WTC11 (cell line): ENCODE measurements at regions not wholly inside any gene's neighbourhood (a gene's known extent, or its start where the extent isn't known, plus 50 kb on each side); places are given as distances from the start of the nearest gene placed in this dataset.

ENCODE experiments used
- ATAC-seq: fragments of 200-7000 bp; cut with Tn5 transposase; 2 replicates; pipeline ENCODE4 v1.10.0; 2021; ENCODE audit warnings: mild to moderate bottlenecking, moderate library complexity
- CTCF ChIA-PET: fragments of 300-600 bp; sonication (Branson Sonifier 250); formaldehyde crosslinking; loops from one replicate; lab custom pipeline; 2021; ENCODE audit warnings: antibody characterized with exemption; lab: Charles Lee
- POLR2A ChIA-PET: fragments of 350-600 bp; sonication (Branson Sonifier 250); formaldehyde crosslinking; loops from one replicate; lab custom pipeline; 2021; ENCODE audit warnings: antibody characterized with exemption; lab: Charles Lee
- DNase-seq: peaks from one replicate; pipeline ENCODE4 v3.0.0; 2021; ENCODE audit warnings: low spot score
- H3K27ac Mint-ChIP-seq: 2 replicates; pipeline ENCODE4 v1.8.0; 2021; ENCODE audit warnings: mixed read lengths
- H3K27me3 Mint-ChIP-seq: 2 replicates; pipeline ENCODE4 v1.8.0; 2021; ENCODE audit warnings: low read depth, mild to moderate bottlenecking, moderate library complexity, mixed read lengths
- H3K36me3 Mint-ChIP-seq: 2 replicates; pipeline ENCODE4 v1.8.0; 2021; ENCODE audit warnings: mixed read lengths
- H3K4me1 Mint-ChIP-seq: 2 replicates; pipeline ENCODE4 v1.8.0; 2022; ENCODE audit warnings: mixed read lengths
- H3K4me3 Mint-ChIP-seq: 2 replicates; pipeline ENCODE4 v1.8.0; 2021; ENCODE audit warnings: mild to moderate bottlenecking, moderate library complexity, mixed read lengths
- H3K9me3 Mint-ChIP-seq: 2 replicates; pipeline ENCODE4 v1.8.0; 2021; ENCODE audit warnings: mixed read lengths
- CBFB ChIP-seq: sonication (generic); formaldehyde crosslinking; IDR thresholded peaks from 2 replicates; pipeline ENCODE4 v1.8.1; 2022; ENCODE audit warnings: mild to moderate bottlenecking, low read depth, missing genetic modification reagents
- ESRRA ChIP-seq: sonication (generic); formaldehyde crosslinking; IDR thresholded peaks from 2 replicates; pipeline ENCODE4 v1.8.1; 2022; ENCODE audit warnings: mild to moderate bottlenecking, missing genetic modification reagents, borderline replicate concordance
- FOXK1 ChIP-seq: sonication (generic); formaldehyde crosslinking; IDR thresholded peaks from 2 replicates; pipeline ENCODE4 v1.8.0; 2022; ENCODE audit warnings: mild to moderate bottlenecking, moderate library complexity, missing genetic modification reagents
- JAZF1 ChIP-seq: fragments of 250-450 bp; sonication (Bioruptor Pico); IDR thresholded peaks from 2 replicates; pipeline ENCODE4 v1.9.0; 2021; ENCODE audit warnings: moderate library complexity, mild to moderate bottlenecking, inconsistent platforms
- JUN ChIP-seq: sonication (generic); formaldehyde crosslinking; IDR thresholded peaks from 2 replicates; pipeline ENCODE4 v1.8.0; 2023; ENCODE audit warnings: mild to moderate bottlenecking, missing genetic modification reagents
- MXD4 ChIP-seq: fragments of 250-450 bp; sonication (Bioruptor Pico); IDR thresholded peaks from 2 replicates; pipeline ENCODE4 v1.8.0; 2021; ENCODE audit warnings: mild to moderate bottlenecking, moderate library complexity, borderline replicate concordance
- RELA ChIP-seq: sonication (generic); formaldehyde crosslinking; IDR thresholded peaks from 2 replicates; pipeline ENCODE4 v1.8.1; 2022; ENCODE audit warnings: missing genetic modification reagents, mild to moderate bottlenecking, borderline replicate concordance
- SMAD3 ChIP-seq: sonication (generic); formaldehyde crosslinking; IDR thresholded peaks from 2 replicates; pipeline ENCODE4 v1.8.0; 2022; ENCODE audit warnings: missing genetic modification reagents, mild to moderate bottlenecking, borderline replicate concordance
- SMAD4 ChIP-seq: sonication (generic); formaldehyde crosslinking; IDR thresholded peaks from 2 replicates; pipeline ENCODE4 v1.8.0; 2022; ENCODE audit warnings: mild to moderate bottlenecking, missing genetic modification reagents
- SOX15 ChIP-seq: fragments of 250-450 bp; sonication (Bioruptor Pico); IDR thresholded peaks from 2 replicates; pipeline ENCODE4 v1.9.0; 2021; ENCODE audit warnings: mild to moderate bottlenecking
- ZNF121 ChIP-seq: sonication (generic); formaldehyde crosslinking; IDR thresholded peaks from 2 replicates; pipeline ENCODE4 v1.8.0; 2023; ENCODE audit warnings: missing genetic modification reagents
- ZNF232 ChIP-seq: sonication (generic); formaldehyde crosslinking; IDR thresholded peaks from 2 replicates; pipeline ENCODE4 v1.8.0; 2022; ENCODE audit warnings: mild to moderate bottlenecking, missing genetic modification reagents
- ZNF423 ChIP-seq: fragments of 250-450 bp; sonication (Bioruptor Pico); IDR thresholded peaks from 2 replicates; pipeline ENCODE4 v2.1.2; 2022; ENCODE audit warnings: mild to moderate bottlenecking, moderate library complexity
- TF ChIP-seq, protein P1 (sequence below): sonication (generic); formaldehyde crosslinking; IDR thresholded peaks from 2 replicates; pipeline ENCODE4 v1.8.0; 2023; ENCODE audit warnings: missing genetic modification reagents
- TF ChIP-seq, protein P2 (sequence below): sonication (generic); formaldehyde crosslinking; IDR thresholded peaks from 2 replicates; pipeline ENCODE4 v1.8.0; 2022; ENCODE audit warnings: mild to moderate bottlenecking, missing genetic modification reagents
- TF ChIP-seq, protein P3 (sequence below): sonication (generic); formaldehyde crosslinking; IDR thresholded peaks from 2 replicates; pipeline ENCODE4 v1.8.0; 2022; ENCODE audit warnings: missing genetic modification reagents
- TF ChIP-seq, protein P4 (sequence below): fragments of 250-450 bp; sonication (Bioruptor Pico); IDR thresholded peaks from 2 replicates; pipeline ENCODE4 v1.9.0; 2021; ENCODE audit warnings: moderate library complexity, mild to moderate bottlenecking, inconsistent platforms, borderline replicate concordance
- TF ChIP-seq, protein P5 (sequence below): sonication (generic); formaldehyde crosslinking; IDR thresholded peaks from 2 replicates; pipeline ENCODE4 v1.8.1; 2022; ENCODE audit warnings: low read depth, mild to moderate bottlenecking, moderate library complexity, missing genetic modification reagents, borderline replicate concordance

DNA sequence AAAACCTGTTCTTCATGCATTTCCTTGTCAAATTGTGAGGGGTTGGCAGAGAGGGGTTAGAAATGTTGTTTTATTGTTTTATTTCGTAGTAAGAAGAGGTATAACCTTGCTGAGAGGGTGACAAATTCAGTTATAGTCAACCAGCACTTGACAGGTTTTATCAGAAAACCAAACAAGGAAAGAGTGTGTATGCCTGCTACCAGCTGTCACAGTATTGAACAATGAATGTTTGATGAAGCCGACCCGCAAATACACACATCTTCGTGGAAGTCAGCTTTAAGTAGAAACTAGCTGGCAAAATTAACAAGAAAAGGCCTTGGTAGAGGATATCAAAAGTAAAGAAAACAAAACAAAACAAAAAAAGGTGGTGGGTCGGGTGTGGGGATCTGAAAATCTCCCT lies 214.6 kb upstream of the TLE4 start (continued):
- TF ChIP-seq, protein P1, sequence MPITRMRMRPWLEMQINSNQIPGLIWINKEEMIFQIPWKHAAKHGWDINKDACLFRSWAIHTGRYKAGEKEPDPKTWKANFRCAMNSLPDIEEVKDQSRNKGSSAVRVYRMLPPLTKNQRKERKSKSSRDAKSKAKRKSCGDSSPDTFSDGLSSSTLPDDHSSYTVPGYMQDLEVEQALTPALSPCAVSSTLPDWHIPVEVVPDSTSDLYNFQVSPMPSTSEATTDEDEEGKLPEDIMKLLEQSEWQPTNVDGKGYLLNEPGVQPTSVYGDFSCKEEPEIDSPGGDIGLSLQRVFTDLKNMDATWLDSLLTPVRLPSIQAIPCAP (CRISPR knock-in tag) = no peak

DNA sequence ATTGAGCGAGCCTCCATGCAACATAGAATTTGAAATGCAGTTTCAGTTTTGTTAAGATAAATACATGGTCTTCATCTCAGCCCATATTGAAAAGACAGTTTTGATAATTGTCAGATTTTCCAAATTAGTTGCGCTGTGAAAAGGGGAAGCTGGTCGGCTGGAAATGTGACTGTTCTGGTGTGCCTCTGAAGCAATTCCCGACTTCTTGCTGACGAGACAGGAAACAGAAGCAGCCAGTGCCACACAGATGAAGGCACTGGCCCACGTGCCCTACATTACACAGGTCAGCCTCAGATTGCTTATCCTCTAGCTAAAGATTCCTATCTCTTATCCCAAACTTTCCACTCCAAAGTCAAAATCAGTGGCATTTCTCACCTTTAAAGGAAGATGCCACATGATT lies 214.1 kb upstream of the TLE4 start:
- H3K27ac Mint-ChIP-seq = no peak overlapping the region
- no peaks in the 10 kb centered on the region for H3K36me3 Mint-ChIP-seq
- ATAC-seq = no peak
- no peaks in the 10 kb centered on the region for H3K9me3 Mint-ChIP-seq
- DNase-seq = no peak
- peaks cover 61% of the 10 kb centered on the region for H3K27me3 Mint-ChIP-seq
- POLR2A ChIA-PET = no interaction called here
- H3K4me3 Mint-ChIP-seq = no peak overlapping the region
- TF ChIP-seq, protein P2, sequence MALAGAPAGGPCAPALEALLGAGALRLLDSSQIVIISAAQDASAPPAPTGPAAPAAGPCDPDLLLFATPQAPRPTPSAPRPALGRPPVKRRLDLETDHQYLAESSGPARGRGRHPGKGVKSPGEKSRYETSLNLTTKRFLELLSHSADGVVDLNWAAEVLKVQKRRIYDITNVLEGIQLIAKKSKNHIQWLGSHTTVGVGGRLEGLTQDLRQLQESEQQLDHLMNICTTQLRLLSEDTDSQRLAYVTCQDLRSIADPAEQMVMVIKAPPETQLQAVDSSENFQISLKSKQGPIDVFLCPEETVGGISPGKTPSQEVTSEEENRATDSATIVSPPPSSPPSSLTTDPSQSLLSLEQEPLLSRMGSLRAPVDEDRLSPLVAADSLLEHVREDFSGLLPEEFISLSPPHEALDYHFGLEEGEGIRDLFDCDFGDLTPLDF (CRISPR knock-in tag) = no peak
- TF ChIP-seq RELA (no peak), MXD4 (no peak), JAZF1 (no peak), ZNF423 (no peak), JUN (CRISPR knock-in tag) (no peak), CBFB (CRISPR knock-in tag) (no peak), ESRRA (CRISPR knock-in tag) (no peak), SMAD3 (CRISPR knock-in tag) (no peak), FOXK1 (CRISPR knock-in tag) (no peak), ZNF232 (no peak), SMAD4 (no peak)
- TF ChIP-seq, protein P3, sequence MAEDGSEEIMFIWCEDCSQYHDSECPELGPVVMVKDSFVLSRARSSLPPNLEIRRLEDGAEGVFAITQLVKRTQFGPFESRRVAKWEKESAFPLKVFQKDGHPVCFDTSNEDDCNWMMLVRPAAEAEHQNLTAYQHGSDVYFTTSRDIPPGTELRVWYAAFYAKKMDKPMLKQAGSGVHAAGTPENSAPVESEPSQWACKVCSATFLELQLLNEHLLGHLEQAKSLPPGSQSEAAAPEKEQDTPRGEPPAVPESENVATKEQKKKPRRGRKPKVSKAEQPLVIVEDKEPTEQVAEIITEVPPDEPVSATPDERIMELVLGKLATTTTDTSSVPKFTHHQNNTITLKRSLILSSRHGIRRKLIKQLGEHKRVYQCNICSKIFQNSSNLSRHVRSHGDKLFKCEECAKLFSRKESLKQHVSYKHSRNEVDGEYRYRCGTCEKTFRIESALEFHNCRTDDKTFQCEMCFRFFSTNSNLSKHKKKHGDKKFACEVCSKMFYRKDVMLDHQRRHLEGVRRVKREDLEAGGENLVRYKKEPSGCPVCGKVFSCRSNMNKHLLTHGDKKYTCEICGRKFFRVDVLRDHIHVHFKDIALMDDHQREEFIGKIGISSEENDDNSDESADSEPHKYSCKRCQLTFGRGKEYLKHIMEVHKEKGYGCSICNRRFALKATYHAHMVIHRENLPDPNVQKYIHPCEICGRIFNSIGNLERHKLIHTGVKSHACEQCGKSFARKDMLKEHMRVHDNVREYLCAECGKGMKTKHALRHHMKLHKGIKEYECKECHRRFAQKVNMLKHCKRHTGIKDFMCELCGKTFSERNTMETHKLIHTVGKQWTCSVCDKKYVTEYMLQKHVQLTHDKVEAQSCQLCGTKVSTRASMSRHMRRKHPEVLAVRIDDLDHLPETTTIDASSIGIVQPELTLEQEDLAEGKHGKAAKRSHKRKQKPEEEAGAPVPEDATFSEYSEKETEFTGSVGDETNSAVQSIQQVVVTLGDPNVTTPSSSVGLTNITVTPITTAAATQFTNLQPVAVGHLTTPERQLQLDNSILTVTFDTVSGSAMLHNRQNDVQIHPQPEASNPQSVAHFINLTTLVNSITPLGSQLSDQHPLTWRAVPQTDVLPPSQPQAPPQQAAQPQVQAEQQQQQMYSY = no peak
- TF ChIP-seq, protein P4, sequence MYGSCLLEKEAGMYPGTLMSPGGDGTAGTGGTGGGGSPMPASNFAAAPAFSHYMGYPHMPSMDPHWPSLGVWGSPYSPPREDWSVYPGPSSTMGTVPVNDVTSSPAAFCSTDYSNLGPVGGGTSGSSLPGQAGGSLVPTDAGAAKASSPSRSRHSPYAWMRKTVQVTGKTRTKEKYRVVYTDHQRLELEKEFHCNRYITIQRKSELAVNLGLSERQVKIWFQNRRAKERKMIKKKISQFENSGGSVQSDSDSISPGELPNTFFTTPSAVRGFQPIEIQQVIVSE (CRISPR knock-in tag) = no peak
- TF ChIP-seq, protein P5, sequence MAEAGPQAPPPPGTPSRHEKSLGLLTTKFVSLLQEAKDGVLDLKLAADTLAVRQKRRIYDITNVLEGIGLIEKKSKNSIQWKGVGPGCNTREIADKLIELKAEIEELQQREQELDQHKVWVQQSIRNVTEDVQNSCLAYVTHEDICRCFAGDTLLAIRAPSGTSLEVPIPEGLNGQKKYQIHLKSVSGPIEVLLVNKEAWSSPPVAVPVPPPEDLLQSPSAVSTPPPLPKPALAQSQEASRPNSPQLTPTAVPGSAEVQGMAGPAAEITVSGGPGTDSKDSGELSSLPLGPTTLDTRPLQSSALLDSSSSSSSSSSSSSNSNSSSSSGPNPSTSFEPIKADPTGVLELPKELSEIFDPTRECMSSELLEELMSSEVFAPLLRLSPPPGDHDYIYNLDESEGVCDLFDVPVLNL = no peak
- CTCF ChIA-PET = no interaction called here
- H3K4me1 Mint-ChIP-seq = peaks cover 41% of the 10 kb centered on the region

DNA sequence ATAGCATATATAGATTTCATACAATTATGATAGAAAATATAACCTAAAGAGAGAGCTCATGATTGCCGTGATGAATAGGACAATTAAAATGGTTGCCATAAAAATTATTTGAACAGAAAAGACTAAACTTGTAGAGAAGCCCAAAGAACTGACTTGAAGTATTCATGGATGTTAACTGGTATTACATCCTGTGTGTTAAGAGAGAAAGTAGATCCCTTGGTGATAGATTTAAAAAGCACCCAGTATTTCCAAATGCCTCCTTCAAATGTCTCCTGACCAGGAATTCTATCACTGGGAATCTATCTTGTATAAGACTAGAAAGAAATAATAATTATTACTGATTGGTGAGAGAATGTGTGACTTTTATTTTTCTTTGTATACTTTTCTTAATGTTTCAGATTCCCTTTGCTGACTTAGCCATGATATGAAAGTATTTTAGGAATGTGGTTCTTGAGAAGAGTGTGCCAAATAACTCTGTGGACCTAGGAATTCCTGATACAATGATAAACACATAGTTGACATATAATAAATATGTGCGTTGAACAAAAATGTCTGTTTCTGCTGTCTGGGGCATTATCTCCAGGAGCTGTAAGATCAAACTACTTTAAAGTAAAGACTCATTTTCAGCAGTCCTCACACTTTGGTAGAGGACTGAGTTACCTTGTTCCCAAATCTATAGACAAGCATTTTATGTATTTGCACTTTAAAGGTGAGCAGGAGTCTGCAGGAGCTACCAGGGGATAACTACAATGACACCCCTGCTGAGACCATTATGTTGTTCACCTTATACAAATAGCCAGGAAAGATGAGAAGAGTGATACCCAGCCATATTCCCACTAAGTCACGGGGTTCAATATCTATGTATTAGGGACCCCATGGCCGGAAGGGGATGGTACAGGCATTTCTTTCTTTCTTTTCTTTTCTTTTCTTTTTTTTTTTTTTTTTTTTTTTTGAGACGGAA lies 211.1 kb upstream of the TLE4 start:
- H3K36me3 Mint-ChIP-seq = no peaks in the 10 kb centered on the region
- peaks cover 68% of the 10 kb centered on the region for H3K27me3 Mint-ChIP-seq
- no peak for TF ChIP-seq SOX15 (CRISPR knock-in tag)
- TF ChIP-seq FOXK1 (CRISPR knock-in tag) = no peak
- no peak for TF ChIP-seq ZNF121 (CRISPR knock-in tag)
- DNase-seq (no peak), ATAC-seq (peak; percentile 84)
- no peak overlapping the region for H3K4me3 Mint-ChIP-seq
- H3K27ac Mint-ChIP-seq = no peak overlapping the region
- CTCF ChIA-PET = interaction anchor here (0.6 to 1.5 kb wide), 3 partner anchors 106 to 419 kb away, joined by 4 to 5 read pairs (median 5); no protein-coding TSS in a partner anchor
- H3K4me1 Mint-ChIP-seq = peaks cover 40% of the 10 kb centered on the region
- POLR2A ChIA-PET = interaction anchor here (0.6 kb wide), 2 partner anchors 211 to 967 kb away, joined by 3 to 4 read pairs; partner anchors contain the start of gene TLE4
- H3K9me3 Mint-ChIP-seq = no peaks in the 10 kb centered on the region
